GM12878 (cell line): ENCODE measurements at regions not wholly inside any gene's neighbourhood (a gene's known extent, or its start where the extent isn't known, plus 50 kb on each side); places are given as distances from the start of the nearest gene placed in this dataset. TPM values are rescaled to one million over a fixed set of nuclear protein-coding genes. Genes with fewer than 3 reads are reported as not detected.

Source experiments
- ATAC-seq: fragments of 200-7000 bp; cut with Tn5 transposase; 3 replicates; pipeline ENCODE4 v1.9.1; 2020; ENCODE audit warnings: mild to moderate bottlenecking, moderate library complexity
- BruUV-seq: library from RNA; stranded (reverse); fragments of 400-500 nt; replicated peaks from 2 replicates; lab custom pipeline; 2021; lab: Mats Ljungman, UMichigan
- CTCF ChIA-PET: fragments of 300-600 bp; sonication (Branson Sonifier 250); formaldehyde crosslinking; extraction: SDS; loops from one replicate; lab custom pipeline; 2021; ENCODE audit warnings: inconsistent platforms; lab: Yijun Ruan, JAX
- POLR2A ChIA-PET: fragments of 350-600 bp; formaldehyde crosslinking; extraction: SDS; loops from one replicate; lab custom pipeline; 2021; ENCODE audit warnings: inconsistent platforms; lab: Charles Lee
- RAD21 ChIA-PET: fragments of 300-600 bp; sonication (Branson Sonifier 250); formaldehyde crosslinking; loops from one replicate; lab custom pipeline; 2023; ENCODE audit warnings: antibody characterized with exemption; ENCODE audit not compliant: unreplicated experiment; lab: Charles Lee
- SMC1A ChIA-PET: fragments of 300-600 bp; sonication (Branson Sonifier 250); formaldehyde crosslinking; loops from one replicate; lab custom pipeline; 2023; ENCODE audit not compliant: unreplicated experiment, uncharacterized antibody; lab: Charles Lee
- DNase-seq: peaks from one replicate; pipeline ENCODE4 v3.0.0-alpha.2; 2011; ENCODE audit warnings: low read depth, low spot score
- FAIRE-seq: peaks from 3 replicates; lab custom pipeline; 2011; peaks lifted over from hg19 to GRCh38; lab: Jason Lieb, UNC
- H2AFZ ChIP-seq: 2 replicates; pipeline ENCODE4 v1.6.0; 2011; ENCODE audit warnings: low read depth, low read length, control low read depth; ENCODE audit not compliant: control insufficient read depth
- H3K27ac ChIP-seq: 2 replicates; pipeline ENCODE4 v1.5.1; 2011; ENCODE audit warnings: control low read depth; ENCODE audit not compliant: control insufficient read depth, insufficient read depth
- H3K27me3 ChIP-seq, 2 experiments: replicated peaks in 1 of 2; 2 replicates each; pipeline versions ENCODE4 v1.6.0 to v1.6.1; 2011; ENCODE audit warnings: low read length in 1 of 2; ENCODE audit not compliant: control insufficient read depth in 2 of 2, insufficient read depth in 2 of 2
- H3K36me3 ChIP-seq, 2 experiments: 2 replicates each; pipeline ENCODE4 v1.5.1; 2011; ENCODE audit warnings: low read length in 1 of 2; ENCODE audit not compliant: control insufficient read depth in 2 of 2, insufficient read depth in 2 of 2
- H3K4me1 ChIP-seq: 2 replicates; pipeline ENCODE4 v1.6.1; 2011; ENCODE audit warnings: mild to moderate bottlenecking, low read length, moderate library complexity, mixed read lengths; ENCODE audit not compliant: control insufficient read depth, insufficient read depth
- H3K4me2 ChIP-seq: 2 replicates; pipeline ENCODE4 v1.6.0; 2011; ENCODE audit warnings: control low read depth; ENCODE audit not compliant: control insufficient read depth, insufficient read depth
- H3K4me3 ChIP-seq: fragments of 200-600 bp; sonication (generic); 2 replicates; pipeline ENCODE4 v1.5.1; 2016
- H3K79me2 ChIP-seq: 2 replicates; pipeline ENCODE4 v1.6.0; 2011; ENCODE audit warnings: low read length; ENCODE audit not compliant: control insufficient read depth, insufficient read depth
- H3K9ac ChIP-seq: 2 replicates; pipeline ENCODE4 v1.8.0; 2011; ENCODE audit warnings: low read length, control low read depth, mixed read lengths; ENCODE audit not compliant: control insufficient read depth, insufficient read depth
- H3K9me3 ChIP-seq: replicated peaks from 3 replicates; pipeline ENCODE4 v1.5.1; 2011; ENCODE audit warnings: mild to moderate bottlenecking, low read length; ENCODE audit not compliant: control insufficient read depth, insufficient read depth
- H4K20me1 ChIP-seq: 2 replicates; pipeline ENCODE4 v1.6.0; 2011; ENCODE audit not compliant: control insufficient read depth, insufficient read depth
- FOXK2 ChIP-seq: fragments of 450-650 bp; IDR thresholded peaks from 2 replicates; pipeline ENCODE4 v1.6.1; 2017; ENCODE audit warnings: mild to moderate bottlenecking, moderate library complexity
- NFIC ChIP-seq: IDR thresholded peaks from 2 replicates; pipeline ENCODE4 v1.6.1; 2012; ENCODE audit warnings: low read depth, mild to moderate bottlenecking, inconsistent platforms, low read length, moderate library complexity
- NR2C1 ChIP-seq: fragments of 450-650 bp; IDR thresholded peaks from 2 replicates; pipeline ENCODE4 v1.6.1; 2017; ENCODE audit warnings: antibody characterized with exemption, mild to moderate bottlenecking, moderate library complexity
- NR2C2 ChIP-seq: IDR thresholded peaks from 2 replicates; pipeline ENCODE4 v1.6.1; 2011; ENCODE audit warnings: borderline replicate concordance, low read depth; ENCODE audit not compliant: control insufficient read depth, insufficient read length
- TARDBP ChIP-seq: IDR thresholded peaks from 2 replicates; pipeline ENCODE4 v1.6.1; 2016; ENCODE audit warnings: borderline replicate concordance
- ZNF622 ChIP-seq: fragments of 450-650 bp; IDR thresholded peaks from 2 replicates; pipeline ENCODE4 v1.6.1; 2017; ENCODE audit warnings: mild to moderate bottlenecking, inconsistent platforms
- WGBS: methylation state at CpG from one replicate; pipeline ENCODE4 v1.1.6; 2016; ENCODE audit warnings: low lambda C conversion rate; ENCODE audit not compliant: insufficient replicate concordance, insufficient coverage; ENCODE audit errors: missing lambda C conversion rate; 5-methylcytosine and 5-hydroxymethylcytosine counted together
- in situ Hi-C: fragments of 300-500 bp; cut with MboI; formaldehyde crosslinking; loops from 9 replicates; pipeline ENCODE4 v1.14.3; 2018; ENCODE audit warnings: mixed read lengths
- intact Hi-C: fragments of 100-400 bp; cut with micrococcal nuclease; formaldehyde crosslinking; loops from one replicate; pipeline ENCODE4 v1.14.2; 2022; ENCODE audit not compliant: unreplicated experiment
- small RNA-seq: library from RNA; depleted of rRNA; stranded (forward); fragments of <200 nt; gene quantifications from one replicate; pipeline ENCODE3, GENCODE V24; 2014
- TF ChIP-seq, protein P1 (sequence below): fragments of 450-650 bp; IDR thresholded peaks from 2 replicates; pipeline ENCODE4 v1.6.1; 2017; ENCODE audit warnings: mild to moderate bottlenecking, moderate library complexity
- TF ChIP-seq, protein P2 (sequence below): fragments of 150-350 bp; IDR thresholded peaks from 2 replicates; pipeline ENCODE4 v1.6.1; 2014; ENCODE audit warnings: mild to moderate bottlenecking, low read depth, low read length

GRCh38 chr9:1964093-1964492 is 51.1 kb upstream of the SMARCA2 start:
- Histone ChIP-seq H3K4me1 (no peaks in the 10 kb centered on the region), H3K9ac (no peak overlapping the region), H3K79me2 (no peaks in the 10 kb centered on the region), H3K36me3 (no peaks in the 10 kb centered on the region), H3K9me3 (no peaks in the 10 kb centered on the region), H2AFZ (no peak overlapping the region), H3K4me3 (no peak overlapping the region), H3K27ac (no peak overlapping the region), H4K20me1 (no peaks in the 10 kb centered on the region), H3K27me3 (no peaks in the 10 kb centered on the region), H3K4me2 (no peak overlapping the region)
- SMC1A ChIA-PET = interaction anchor here (0.6 to 1.4 kb wide), 4 partner anchors 14 to 245 kb away, joined by 3 to 5 read pairs (median 3); no protein-coding TSS in a partner anchor
- 19% methylated on average over 2 of the region's 2 CpGs for WGBS
- CTCF ChIA-PET = interaction anchor here (1.2 to 1.3 kb wide), 2 partner anchors 14 to 48 kb away, joined by 3 read pairs; no protein-coding TSS in a partner anchor
- in situ Hi-C loops (no loop called here), intact Hi-C loops (no loop called here)
- no TSS peak for BruUV-seq
- TF ChIP-seq NFIC (no peak), TARDBP (no peak), FOXK2 (no peak), NR2C2 (no peak), NR2C1 (no peak), ZNF622 (no peak)
- TF ChIP-seq, protein P1, sequence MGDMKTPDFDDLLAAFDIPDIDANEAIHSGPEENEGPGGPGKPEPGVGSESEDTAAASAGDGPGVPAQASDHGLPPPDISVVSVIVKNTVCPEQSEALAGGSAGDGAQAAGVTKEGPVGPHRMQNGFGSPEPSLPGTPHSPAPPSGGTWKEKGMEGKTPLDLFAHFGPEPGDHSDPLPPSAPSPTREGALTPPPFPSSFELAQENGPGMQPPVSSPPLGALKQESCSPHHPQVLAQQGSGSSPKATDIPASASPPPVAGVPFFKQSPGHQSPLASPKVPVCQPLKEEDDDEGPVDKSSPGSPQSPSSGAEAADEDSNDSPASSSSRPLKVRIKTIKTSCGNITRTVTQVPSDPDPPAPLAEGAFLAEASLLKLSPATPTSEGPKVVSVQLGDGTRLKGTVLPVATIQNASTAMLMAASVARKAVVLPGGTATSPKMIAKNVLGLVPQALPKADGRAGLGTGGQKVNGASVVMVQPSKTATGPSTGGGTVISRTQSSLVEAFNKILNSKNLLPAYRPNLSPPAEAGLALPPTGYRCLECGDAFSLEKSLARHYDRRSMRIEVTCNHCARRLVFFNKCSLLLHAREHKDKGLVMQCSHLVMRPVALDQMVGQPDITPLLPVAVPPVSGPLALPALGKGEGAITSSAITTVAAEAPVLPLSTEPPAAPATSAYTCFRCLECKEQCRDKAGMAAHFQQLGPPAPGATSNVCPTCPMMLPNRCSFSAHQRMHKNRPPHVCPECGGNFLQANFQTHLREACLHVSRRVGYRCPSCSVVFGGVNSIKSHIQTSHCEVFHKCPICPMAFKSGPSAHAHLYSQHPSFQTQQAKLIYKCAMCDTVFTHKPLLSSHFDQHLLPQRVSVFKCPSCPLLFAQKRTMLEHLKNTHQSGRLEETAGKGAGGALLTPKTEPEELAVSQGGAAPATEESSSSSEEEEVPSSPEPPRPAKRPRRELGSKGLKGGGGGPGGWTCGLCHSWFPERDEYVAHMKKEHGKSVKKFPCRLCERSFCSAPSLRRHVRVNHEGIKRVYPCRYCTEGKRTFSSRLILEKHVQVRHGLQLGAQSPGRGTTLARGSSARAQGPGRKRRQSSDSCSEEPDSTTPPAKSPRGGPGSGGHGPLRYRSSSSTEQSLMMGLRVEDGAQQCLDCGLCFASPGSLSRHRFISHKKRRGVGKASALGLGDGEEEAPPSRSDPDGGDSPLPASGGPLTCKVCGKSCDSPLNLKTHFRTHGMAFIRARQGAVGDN = no peak
- TF ChIP-seq, protein P2, sequence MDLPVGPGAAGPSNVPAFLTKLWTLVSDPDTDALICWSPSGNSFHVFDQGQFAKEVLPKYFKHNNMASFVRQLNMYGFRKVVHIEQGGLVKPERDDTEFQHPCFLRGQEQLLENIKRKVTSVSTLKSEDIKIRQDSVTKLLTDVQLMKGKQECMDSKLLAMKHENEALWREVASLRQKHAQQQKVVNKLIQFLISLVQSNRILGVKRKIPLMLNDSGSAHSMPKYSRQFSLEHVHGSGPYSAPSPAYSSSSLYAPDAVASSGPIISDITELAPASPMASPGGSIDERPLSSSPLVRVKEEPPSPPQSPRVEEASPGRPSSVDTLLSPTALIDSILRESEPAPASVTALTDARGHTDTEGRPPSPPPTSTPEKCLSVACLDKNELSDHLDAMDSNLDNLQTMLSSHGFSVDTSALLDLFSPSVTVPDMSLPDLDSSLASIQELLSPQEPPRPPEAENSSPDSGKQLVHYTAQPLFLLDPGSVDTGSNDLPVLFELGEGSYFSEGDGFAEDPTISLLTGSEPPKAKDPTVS = no peak
- no peak for FAIRE-seq
- POLR2A ChIA-PET = no interaction called here
- ATAC-seq = no peak
- RAD21 ChIA-PET = interaction anchor here (1.0 to 1.3 kb wide), 2 partner anchors 17 to 504 kb away, joined by 3 to 4 read pairs; no protein-coding TSS in a partner anchor
- DNase-seq = no peak

Small RNA genes in the stretch of these regions (small RNA-seq; reads per million reads assigned to genes)
- gene RNA5SP279 = not detected
